Medulla oblongata (tissue), 1 donor: ENCODE measurements at regions not wholly inside any gene's neighbourhood (a gene's known extent, or its start where the extent isn't known, plus 50 kb on each side); places are given as distances from the start of the nearest gene placed in this dataset.
"Not testable (repeated sequence)": the region's sequence is repeated elsewhere in the genome, so short reads cannot be mapped to it uniquely, and the experiment has no call there.

Experiments
- DNase-seq: peaks from one replicate; pipeline ENCODE4 v3.0.0-alpha.2; 2015; ENCODE audit errors: extremely low spot score

DNA sequence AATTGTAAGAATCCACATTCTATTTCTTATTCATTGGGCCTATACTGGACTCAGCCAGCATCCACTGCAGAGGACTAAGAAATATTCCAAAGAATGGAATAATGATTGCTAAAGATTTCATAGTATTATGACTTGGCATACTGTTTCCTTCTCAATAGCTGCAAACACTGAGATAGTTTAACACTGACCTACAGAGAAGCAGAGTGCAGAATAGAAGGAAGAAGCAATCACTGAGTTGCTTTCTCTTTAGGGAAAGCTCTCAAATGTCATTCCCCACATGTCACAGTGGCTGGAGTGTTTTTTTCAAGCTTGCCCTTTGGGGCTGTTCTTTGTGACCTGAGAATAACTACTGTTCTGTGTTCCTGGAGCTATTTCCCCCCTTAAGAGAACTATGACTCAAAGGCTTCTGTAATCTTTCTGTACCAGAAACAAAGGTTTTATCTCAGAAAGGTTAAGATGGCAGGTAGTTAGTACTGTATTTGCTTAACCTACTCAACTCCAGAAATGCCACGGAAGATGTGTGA, 243.6 kb upstream of the LUZP2 start:
- no peak for DNase-seq

DNA sequence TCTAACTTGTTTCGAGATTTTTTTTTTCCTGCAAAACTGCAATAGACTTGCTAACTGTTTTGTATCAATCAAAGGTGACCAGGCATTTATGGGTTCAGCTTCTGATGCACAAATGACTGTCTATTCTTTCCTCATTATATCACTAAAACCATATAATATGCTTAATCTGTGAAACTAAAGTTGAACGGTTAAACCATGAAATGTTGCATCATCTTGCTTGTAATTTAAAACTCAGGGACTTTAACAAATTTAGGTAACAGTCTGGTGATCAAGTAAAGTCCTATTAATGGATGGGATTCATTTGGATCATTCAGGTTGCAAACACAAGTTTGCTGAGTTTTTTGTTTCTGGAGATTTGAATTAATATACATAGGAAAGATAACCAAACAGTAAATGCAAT, 232.0 kb upstream of the LUZP2 start:
- no peak for DNase-seq

DNA sequence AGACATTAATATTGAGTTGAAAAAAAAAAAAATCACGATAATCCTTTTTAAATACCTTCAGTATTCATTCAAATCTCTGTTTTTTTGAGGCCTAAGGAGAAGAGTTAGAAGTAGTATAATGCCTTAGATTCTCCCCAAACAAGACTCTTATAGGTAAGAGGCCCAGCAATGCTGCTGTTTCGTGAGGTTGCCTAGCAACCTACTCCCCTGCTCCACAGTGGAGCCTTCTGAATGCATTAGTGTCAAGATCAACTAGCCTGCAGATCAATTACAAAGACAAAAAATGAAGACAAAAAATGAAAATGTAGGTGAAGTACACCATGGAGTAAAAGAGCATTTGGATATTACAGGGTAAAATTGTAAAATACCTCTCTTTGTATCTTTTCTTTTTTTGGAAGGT, 229.8 kb upstream of the LUZP2 start:
- no peak for DNase-seq

DNA sequence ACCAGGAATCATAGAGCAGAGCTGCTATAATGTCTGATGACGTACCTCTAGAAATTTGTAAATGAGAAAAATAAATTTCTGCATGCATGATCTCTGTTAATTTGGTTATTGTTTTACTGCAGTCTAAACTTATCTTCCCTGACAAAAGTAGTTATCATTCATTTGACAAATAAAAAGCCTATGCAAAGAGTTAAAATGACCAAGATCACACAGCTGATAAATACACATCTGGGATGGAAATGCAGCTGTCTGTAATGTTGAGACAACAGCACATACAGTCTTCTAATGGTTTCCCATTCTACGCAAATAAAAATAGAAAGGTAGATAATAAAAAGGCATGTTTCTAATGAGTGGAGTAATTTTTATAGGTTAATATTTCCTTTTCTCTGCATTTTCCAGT, 225.1 kb upstream of the LUZP2 start:
- DNase-seq, result no peak

DNA sequence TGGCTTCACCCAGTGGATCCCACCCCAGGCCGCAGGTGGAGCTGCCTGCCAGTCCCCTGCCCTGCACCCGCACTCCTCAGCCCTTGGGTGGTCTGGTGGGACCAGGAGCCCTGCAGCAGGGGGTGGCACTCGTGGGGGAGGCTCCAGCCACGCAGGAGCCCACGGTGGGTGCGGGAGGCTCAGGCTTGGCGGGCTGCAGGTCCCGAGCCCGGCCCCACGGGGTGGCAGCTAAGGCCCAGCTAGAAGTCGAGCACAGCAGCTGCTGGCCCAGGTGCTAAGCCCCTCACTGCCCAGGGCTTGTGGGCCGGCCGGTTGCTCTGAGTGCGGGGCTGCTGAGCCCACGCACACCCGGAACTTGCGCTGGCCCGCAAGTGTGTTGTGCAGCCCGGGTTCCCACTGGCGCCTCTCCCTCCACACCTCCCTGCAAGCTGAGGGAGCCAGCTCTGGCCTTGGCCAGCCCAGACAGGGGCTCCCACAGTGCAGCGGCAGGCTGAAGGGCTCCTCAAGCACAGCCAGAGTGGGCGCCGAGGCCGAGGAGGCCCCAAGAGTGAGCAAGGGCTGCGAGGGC, 222.6 kb upstream of the LUZP2 start:
- not testable (repeated sequence) for DNase-seq

DNA sequence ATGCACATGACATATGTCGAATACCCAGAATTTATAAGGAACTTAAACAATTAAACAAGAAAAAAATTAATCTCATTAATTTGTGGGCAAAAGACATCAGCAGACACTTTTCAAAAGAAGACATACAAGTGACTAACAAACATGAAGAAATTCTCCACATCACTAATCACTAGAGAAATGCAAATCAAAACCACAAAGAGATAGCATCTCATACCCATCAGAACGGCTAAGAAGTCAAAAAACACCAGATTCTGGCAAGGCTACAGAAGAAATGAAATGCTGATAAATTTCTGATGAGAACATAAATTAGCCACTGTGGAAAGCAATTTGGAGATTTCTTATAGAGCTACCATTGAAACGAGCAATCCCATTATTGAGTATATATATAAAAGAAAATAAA, 210.6 kb upstream of the LUZP2 start:
- no peak for DNase-seq

DNA sequence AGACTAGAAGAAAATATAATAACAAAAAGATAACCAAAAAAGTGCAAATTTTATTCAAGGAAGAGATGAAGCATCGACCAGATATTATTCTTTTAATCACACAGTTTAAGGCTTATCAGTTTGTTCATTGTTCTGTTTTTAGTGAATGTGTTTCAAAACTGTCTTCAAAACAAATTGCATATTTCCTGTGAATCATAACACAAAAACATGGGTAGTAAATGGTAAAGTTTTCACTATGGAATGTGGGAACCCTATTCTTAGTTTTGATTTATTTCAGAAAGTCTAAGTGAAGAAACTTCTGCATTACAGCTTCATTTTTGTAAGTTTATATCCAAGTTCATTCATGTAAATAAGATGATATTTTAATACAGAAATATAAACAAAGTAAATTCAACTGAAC, 207.6 kb upstream of the LUZP2 start:
- no peak for DNase-seq

DNA sequence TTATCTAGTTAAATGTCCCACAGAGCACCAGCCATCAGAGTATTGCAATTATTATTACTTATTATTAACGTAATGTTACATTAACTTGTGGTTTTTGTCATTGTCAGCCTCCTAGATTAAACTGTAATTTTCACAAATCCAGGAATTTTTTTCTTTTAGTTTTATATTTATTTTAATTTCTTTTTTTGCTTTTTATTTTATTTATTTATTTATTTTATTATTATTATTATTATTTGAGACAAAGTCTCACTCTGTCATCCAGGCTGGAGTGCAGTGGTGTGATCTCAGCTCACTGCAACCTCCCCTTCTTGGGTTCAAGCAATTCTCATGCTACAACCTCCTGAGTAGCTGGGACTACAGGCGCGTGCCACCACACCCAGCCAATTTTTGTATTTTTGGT, 202.9 kb upstream of the LUZP2 start:
- DNase-seq, result no peak

DNA sequence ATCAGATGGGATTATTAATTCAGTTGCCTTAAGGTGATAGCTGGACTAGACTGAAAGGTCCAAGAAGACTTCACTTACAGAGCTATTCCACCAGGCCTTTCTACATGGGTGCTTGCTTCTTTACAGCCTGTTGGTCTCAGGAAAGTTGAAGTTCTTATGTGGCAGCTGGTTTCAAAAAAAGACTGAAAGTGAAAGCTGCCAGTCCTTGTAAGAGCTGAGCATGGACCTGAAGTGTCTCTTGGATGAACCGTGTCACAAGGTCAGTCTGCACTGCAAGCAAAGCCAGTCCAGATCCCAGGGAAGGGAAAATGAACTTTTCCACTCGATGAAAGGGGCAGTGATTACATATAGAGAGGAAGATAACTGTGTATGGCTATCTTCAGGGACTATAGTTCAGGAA, 201.5 kb upstream of the LUZP2 start:
- peak; percentile 9 for DNase-seq

DNA sequence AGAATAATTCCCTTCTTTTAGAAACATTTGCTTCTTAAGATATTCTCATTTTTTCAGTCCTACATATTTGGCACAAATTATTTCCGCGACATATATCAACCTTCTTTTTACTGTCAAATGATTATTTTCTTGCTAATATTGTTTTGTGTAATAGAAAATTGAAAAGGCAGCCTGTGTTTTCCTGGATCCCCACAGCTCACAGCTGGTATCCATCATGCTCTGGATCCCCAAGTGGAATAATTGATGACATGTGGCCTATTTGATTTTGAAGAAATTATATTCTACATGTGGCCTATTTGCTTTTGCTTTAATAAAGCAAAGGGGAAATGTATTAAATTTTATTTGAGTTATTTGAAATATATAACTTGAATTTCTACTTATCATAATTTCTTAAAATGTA, 199.4 kb upstream of the LUZP2 start:
- DNase-seq, result no peak

DNA sequence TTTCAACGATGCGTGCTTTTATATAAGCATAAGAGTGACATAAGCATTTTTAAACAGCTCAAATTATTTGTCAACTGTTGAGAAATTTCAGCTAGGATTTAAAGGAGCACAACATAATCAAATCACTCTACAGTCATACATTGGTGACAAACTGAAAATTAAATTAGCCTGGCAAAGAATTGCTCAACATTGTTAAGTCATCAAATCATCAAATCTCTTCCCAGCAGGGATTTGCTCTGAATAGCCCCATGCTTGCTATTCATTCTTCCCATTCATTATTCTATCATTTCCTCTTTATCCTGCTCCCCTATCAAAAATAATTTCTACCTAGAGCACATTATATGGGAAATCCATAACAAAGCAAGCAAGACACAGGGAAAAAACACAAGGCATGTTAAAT, 198.7 kb upstream of the LUZP2 start:
- DNase-seq, result no peak

DNA sequence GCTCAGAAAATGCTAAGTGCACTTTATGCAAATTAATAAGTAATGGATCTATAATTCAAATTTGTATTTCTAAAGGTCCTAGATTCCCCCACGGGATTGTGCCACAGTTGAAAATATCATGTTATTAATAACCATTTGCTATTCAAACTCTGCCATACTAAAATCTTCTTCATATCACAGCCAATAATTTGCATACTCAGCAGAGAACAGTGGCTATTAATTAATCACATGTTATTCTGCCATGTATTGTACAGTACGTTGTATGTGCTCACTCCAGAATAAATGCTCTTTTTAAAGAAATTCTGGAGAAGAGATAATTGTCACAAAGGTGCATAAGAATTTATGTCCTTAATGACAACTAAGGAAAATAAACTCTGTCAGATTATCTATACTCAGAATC, 184.9 kb upstream of the LUZP2 start:
- DNase-seq, result no peak

DNA sequence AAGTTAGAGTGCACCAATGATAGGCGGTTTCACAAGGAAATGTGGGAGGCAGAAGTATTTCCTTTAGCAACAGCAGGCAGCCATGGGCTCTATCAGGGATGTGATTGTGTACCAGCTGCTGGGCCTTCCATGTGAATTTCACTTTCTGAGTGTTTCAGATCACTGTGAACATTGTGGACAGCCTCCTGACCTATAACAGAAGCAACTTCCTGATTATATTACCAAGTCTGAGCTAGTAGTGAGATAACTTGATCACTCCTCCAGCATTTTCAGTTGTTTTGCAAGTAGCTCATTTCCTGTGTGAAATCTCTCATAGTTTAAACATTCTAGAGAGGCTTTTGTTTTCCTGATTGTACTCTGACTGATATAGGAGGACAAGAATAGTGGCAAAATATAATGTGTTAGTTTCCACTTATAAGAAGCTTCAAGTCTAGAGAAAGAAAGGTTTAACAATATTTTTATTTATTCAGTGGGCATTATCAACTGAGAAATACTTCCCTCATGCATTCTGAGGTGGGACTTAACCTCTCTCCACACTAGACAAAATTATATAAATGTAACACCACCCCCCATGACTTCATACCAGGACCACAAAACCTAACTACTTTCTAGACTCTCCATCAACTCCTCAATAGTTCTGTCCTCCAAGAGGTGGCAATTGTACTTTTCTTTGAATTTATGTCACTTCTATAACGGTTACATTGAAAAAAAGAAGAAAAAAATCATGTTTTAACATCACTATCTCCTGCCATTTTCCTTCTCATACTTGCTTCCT, 184.2 kb upstream of the LUZP2 start:
- no peak for DNase-seq

DNA sequence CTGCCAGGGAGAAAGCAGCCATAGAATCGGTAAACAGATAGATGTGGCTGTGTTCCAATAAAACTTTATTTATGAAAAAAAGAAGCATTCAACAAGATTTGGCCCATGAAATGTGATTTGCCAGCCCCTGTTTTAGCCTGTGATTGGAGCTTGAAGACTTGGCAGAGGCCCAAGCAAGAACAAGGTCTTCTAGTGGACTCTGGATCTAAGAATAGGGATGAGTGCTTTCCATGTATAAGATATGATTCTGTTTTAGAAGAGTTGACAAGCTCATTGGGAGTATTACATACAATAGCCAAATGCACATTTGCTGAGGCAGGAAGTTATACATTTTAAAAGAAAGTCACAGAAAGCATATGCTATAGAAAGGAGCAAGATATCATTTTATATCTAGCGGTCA, 175.6 kb upstream of the LUZP2 start:
- no peak for DNase-seq

DNA sequence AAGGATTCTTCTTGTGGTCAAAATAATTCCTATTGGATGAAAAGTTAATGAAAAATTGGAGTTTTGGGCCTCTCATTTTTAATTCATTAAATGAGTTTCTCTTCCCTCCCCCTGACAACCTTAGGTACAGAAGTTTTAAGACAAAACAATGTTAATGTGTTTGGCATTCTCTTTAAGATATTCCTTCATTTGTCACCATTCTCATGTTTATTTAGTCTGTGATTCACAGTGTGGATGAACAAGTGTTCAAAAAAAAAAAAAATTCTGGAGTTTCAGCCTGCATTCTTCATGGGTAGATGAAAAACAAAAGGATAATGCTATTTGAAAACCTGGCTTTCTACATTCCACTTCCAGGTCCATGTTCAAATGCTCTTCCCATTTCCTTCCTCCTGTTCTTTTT, 172.6 kb upstream of the LUZP2 start:
- DNase-seq, result no peak

DNA sequence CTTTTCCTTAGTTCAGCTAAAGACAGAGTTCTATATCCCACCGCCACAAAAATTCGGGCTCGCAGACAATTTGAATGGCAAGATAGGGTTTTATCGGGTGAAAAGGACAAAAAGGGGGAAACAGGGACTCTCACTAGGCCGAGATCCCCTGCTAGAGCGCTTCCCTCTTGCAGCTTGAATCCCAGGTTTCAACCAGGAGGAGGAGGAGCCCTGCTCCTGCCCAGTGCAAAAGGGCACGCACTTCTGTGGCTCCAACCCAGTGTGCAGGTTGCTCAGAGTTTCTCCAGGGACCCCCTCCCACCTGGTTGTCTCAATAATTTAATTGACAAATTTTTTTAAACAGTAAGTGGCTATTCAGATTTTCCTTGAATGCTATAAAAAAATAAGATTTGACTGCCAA, 152.6 kb upstream of the LUZP2 start:
- DNase-seq, result no peak

DNA sequence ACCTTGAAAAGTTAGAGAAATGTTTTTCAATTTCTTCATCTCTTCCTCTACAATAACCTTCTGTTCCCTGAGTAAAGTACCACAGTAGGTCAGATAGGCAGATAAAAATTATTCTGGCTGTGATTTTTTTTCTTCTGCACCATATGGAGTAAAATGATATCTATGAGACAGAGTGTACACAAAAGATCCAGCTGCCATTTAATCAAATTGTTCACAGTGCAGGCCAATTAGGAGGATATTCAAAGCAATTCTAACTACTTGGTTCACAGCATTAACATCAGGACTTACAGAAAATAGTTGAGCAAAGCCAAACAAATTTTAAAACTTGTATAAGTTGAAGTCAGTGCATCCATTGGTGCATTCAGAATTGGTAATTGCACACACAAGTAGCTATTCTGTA, 147.9 kb upstream of the LUZP2 start:
- DNase-seq, result no peak

DNA sequence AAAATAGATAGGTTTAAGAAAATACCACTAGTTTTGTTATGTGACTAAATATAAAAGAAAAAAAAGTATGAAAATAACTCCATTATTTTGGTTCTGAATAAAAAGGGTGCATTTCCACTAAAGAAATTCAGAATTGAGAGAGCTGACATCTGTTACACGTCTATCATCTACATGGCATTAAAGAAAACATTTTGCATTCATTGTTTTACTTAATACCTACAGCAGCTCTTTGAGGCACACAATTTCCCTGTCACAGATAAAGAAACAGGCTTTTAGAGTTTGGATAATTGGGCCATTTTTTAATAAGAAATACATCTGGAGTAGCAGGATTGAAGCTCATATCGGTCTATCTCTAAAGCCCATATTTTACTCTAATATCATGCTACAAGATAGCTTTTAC, 145.7 kb upstream of the LUZP2 start:
- no peak for DNase-seq

DNA sequence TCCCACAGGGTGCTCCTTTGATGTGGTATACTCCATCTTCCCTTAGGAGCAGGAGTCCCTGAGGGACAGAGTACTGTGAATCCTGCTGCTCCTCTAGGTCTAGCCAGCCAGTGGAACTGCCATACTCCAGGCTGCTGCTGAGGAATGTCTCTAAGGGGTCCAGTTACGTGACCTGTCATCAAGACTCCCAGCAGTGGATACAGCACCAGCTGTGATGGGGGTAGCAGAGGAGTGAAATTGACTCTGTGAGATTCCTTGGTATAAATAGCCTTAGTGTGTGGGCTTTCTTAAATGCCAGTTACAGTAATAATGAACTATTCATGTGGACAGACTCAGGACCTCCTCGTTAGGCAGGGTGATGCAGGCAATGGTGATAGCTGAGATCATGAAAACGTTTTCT, 140.4 kb upstream of the LUZP2 start:
- DNase-seq, result no peak

DNA sequence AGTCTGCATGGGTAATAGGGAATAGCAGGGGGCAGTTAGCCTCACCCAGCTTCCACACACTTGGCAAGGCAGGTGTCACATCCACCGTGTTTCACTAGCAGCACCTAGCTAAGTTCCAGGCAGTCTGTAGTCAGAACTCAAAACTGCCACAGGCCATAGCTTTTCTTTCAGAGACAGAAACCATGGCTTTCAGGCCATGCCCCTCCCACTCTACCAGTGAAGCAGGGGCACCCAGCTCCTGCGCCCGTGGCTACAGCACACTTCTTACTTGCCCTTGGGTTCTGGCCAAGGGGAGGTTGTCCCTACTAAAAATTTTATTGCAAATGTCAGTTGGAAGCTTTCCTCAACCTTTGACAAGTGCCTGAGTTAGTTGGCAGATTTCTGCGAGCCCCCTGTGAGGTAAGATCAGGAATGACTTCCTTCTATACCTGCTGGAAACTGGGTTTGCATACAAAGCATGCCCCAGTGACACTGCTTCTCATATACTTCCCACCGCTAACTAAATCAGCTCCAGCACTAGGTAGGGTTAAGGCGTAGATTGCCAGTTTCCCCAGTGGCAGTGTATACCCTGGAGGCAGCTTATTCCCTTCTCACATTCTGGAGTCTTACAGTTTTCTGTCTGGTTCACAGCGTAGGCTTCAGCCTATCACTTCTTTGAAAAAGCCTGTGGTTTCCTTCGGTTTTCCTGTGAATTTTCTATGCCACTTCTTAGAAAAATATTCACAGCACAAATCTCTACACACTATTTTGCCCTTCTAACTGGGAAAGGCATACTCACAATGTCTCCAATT, 139.0 kb upstream of the LUZP2 start:
- no peak for DNase-seq

DNA sequence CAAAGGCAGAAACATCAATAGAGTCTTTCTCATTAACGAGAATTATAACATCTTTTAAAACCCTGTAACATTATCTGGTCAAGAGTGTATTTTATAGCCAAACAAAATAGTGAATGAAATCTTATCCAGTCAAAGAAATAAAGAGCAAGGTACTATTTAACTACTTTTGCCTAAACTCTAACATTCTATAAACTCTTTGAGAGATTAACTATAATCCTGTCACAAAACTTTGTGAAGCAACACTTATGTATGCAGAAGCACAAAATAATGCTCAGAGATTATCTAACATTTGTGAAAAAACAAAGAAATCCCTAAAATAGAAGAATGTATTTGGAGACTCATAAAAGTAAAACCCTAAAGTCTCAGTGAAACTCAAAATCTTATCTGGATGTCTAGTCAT, 124.4 kb upstream of the LUZP2 start:
- no peak for DNase-seq

DNA sequence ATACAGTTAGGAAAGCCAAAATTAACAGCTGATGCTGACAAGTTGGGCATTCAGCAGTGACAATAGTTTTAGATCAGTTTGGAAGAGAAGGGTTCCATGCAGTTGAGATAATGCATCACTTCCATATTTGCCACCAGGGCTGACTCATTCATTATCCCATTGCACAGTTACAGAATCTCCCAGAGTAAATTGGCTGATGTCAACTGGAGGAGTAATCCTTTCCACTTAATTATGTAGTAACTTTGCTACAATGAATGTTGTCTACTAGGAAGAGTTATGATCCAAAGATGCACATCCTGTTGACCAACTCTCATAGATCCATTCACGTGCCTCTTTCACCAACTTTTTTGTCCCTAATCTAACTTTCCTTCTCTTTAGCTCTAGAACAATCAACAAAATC, 123.3 kb upstream of the LUZP2 start:
- DNase-seq, result no peak

DNA sequence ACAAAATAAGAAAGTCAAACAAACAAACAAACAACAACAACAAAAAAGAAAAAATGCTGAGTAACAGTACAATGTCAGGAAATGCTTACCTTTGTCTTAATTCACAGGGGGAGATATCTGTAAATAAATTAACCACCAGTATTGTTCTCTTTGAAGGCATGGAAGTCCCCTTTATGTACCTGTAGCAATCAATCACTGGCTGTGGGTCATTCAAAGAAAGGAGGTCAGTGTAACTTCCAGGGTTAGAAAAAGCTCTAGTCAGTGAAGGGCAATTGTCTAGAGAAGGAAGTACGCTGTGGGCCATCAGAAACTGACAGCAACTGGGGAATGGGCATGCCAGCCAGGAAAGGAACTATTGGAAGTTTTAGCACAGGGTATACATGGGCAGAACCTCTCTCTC, 121.5 kb upstream of the LUZP2 start:
- DNase-seq, result no peak
